ENCODE measurements at regions not wholly inside any gene's neighbourhood (a gene's known extent, or its start where the extent isn't known, plus 50 kb on each side); places are given as distances from the start of the nearest gene placed in this dataset.

DNA sequence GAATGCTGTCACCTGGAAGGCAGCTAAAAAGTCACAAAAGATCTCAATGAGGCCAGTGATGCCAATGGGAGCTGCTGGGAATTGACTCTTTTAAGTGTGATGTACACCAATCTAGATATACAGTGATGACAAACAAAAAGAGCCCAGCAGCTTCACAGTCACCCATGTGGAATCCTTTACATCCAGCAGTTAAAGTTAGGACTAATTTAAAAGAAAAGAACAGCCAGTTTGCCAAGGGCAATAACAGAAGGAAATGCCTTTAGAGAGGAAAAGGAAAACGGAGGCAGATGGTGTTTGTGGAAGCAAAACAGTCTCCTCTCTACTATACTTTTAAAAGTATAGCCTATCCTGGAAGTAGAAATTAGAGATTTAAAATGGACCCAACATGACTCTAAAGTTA, 873.5 kb downstream of the EPHA7 start:
- in situ Hi-C loops (cut with MboI) (no loop called here), intact Hi-C loops (cut with micrococcal nuclease; ENCODE audit: unreplicated experiment) (no loop called here)

DNA sequence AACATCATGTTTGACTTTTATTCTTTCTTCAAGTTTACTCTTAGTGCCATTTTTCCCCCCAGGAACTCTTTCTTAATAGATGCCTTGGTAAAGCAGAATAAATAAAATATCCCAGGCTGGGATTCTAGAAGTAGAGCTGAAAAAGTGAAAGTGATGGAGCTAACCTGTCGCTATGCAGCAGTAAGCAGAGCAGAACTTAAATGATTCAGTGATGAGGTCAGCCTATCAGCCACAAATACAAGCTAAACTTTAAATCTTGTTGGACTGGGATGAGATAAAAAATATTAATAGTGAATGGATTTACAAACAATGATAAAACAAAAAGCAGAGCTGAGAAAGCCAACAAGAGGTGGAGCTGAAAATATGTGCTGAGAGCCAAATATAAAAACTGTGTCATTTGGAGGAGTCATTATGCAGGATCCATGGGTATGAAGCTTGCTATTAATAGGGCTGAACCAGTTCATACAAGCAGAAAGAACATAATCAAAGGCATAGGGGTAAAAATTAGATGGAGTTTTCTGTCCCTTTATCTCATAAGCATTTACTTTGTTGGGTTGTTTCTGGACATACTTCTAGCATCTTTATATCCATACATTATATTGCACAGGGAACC, 877.8 kb downstream of the EPHA7 start:
- no peaks in the 10 kb centered on the region for H3K9me3 ChIP-seq (replicated peaks; ENCODE audit: control insufficient read depth, insufficient read depth, low read length)
- no peak for ATAC-seq
- CTCF ChIA-PET, result interaction anchor here (0.7 kb wide), 1 partner anchor 422 kb away, joined by 4 read pairs; no protein-coding TSS in a partner anchor
- H3K27me3 ChIP-seq (replicated peaks in 1 of 2; ENCODE audit: control insufficient read depth in 2 of 2, insufficient read depth in 2 of 2, low read length in 1 of 2), result no peaks in the 10 kb centered on the region
- POLR2A ChIA-PET, result no interaction called here
- 0% methylated on average over 1 of the region's 1 CpG for WGBS (ENCODE audit: insufficient coverage, insufficient replicate concordance, low lambda C conversion rate, missing lambda C conversion rate)
- no peak overlapping the region for H3K4me3 ChIP-seq
- no peak overlapping the region for H3K9ac ChIP-seq (ENCODE audit: control insufficient read depth, insufficient read depth, low read length)
- in situ Hi-C loops (cut with MboI), result no loop called here
- no peaks in the 10 kb centered on the region for H3K4me1 ChIP-seq (ENCODE audit: control insufficient read depth, insufficient read depth, low read length)
- no peaks in the 10 kb centered on the region for H3K36me3 ChIP-seq (ENCODE audit: control insufficient read depth in 2 of 2, insufficient read depth in 2 of 2, low read length in 1 of 2)
- no peaks in the 10 kb centered on the region for H4K20me1 ChIP-seq (ENCODE audit: control insufficient read depth, insufficient read depth)
- intact Hi-C loops (cut with micrococcal nuclease; ENCODE audit: unreplicated experiment), result no loop called here
- H3K27ac ChIP-seq (ENCODE audit: control insufficient read depth, insufficient read depth), result no peak overlapping the region
- RAD21 ChIA-PET (ENCODE audit: unreplicated experiment), result no interaction called here
- H3K4me2 ChIP-seq (ENCODE audit: control insufficient read depth, insufficient read depth), result no peak overlapping the region
- DNase-seq (ENCODE audit: low read depth, low spot score), result no peak
- TF ChIP-seq, protein P1, sequence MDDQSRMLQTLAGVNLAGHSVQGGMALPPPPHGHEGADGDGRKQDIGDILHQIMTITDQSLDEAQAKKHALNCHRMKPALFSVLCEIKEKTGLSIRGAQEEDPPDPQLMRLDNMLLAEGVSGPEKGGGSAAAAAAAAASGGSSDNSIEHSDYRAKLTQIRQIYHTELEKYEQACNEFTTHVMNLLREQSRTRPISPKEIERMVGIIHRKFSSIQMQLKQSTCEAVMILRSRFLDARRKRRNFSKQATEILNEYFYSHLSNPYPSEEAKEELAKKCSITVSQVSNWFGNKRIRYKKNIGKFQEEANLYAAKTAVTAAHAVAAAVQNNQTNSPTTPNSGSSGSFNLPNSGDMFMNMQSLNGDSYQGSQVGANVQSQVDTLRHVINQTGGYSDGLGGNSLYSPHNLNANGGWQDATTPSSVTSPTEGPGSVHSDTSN (IDR thresholded peaks at IDR 0.05; ENCODE audit: insufficient replicate concordance, low read depth, low read length), result no peak
- TF ChIP-seq TAF1 (IDR thresholded peaks at IDR 0.05; ENCODE audit: borderline replicate concordance, low read depth, low read length), result no peak
- BruUV-seq (replicated peaks), result no TSS peak
- no peak for FAIRE-seq
- SMC1A ChIA-PET (ENCODE audit: uncharacterized antibody, unreplicated experiment), result no interaction called here
- no peaks in the 10 kb centered on the region for H3K79me2 ChIP-seq (ENCODE audit: control insufficient read depth, insufficient read depth, low read length)
- no peak overlapping the region for H2AFZ ChIP-seq (ENCODE audit: control insufficient read depth, low read depth, low read length)

More for the DNA sequence above, 873.5 kb downstream of the EPHA7 start:
- no peak overlapping the region for H3K9ac ChIP-seq (ENCODE audit: control insufficient read depth, insufficient read depth, low read length)
- SMC1A ChIA-PET (ENCODE audit: uncharacterized antibody, unreplicated experiment), result interaction anchor here (0.7 kb wide), 1 partner anchor 1627 kb away, joined by 3 read pairs; no protein-coding TSS in a partner anchor
- H3K79me2 ChIP-seq (ENCODE audit: control insufficient read depth, insufficient read depth, low read length), result no peaks in the 10 kb centered on the region
- CTCF ChIA-PET, result no interaction called here
- H4K20me1 ChIP-seq (ENCODE audit: control insufficient read depth, insufficient read depth), result no peaks in the 10 kb centered on the region
- BruUV-seq (replicated peaks), result no TSS peak
- H2AFZ ChIP-seq (ENCODE audit: control insufficient read depth, low read depth, low read length), result no peak overlapping the region
- H3K9me3 ChIP-seq (replicated peaks; ENCODE audit: control insufficient read depth, insufficient read depth, low read length), result no peaks in the 10 kb centered on the region
- 0% methylated on average over 1 of the region's 1 CpG for WGBS (ENCODE audit: insufficient coverage, insufficient replicate concordance, low lambda C conversion rate, missing lambda C conversion rate)
- DNase-seq (ENCODE audit: low read depth, low spot score) (no peak), FAIRE-seq (no peak), ATAC-seq (no peak)
- no peak overlapping the region for H3K4me3 ChIP-seq
- RAD21 ChIA-PET (ENCODE audit: unreplicated experiment), result no interaction called here
- TF ChIP-seq, protein P2, sequence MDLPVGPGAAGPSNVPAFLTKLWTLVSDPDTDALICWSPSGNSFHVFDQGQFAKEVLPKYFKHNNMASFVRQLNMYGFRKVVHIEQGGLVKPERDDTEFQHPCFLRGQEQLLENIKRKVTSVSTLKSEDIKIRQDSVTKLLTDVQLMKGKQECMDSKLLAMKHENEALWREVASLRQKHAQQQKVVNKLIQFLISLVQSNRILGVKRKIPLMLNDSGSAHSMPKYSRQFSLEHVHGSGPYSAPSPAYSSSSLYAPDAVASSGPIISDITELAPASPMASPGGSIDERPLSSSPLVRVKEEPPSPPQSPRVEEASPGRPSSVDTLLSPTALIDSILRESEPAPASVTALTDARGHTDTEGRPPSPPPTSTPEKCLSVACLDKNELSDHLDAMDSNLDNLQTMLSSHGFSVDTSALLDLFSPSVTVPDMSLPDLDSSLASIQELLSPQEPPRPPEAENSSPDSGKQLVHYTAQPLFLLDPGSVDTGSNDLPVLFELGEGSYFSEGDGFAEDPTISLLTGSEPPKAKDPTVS (IDR thresholded peaks at IDR 0.05; ENCODE audit: low read depth, low read length), result no peak
- TF ChIP-seq NFYB (IDR thresholded peaks at IDR 0.05; ENCODE audit: insufficient read depth, low read depth, low read length) (no peak), SP1 (IDR thresholded peaks at IDR 0.05; ENCODE audit: low read depth, low read length) (no peak), NR2C1 (IDR thresholded peaks at IDR 0.05) (no peak), ASH2L (IDR thresholded peaks at IDR 0.05; ENCODE audit: borderline replicate concordance, low read depth) (no peak), MXI1 (IDR thresholded peaks at IDR 0.05; ENCODE audit: low read depth, low read length) (no peak), BHLHE40 (IDR thresholded peaks at IDR 0.05; ENCODE audit: borderline replicate concordance in 1 of 2, low read depth in 2 of 2, low read length in 1 of 2) (no peak), MEF2B (IDR thresholded peaks at IDR 0.05; ENCODE audit: partially characterized antibody, poor library complexity, severe bottlenecking) (no peak)
- no peaks in the 10 kb centered on the region for H3K36me3 ChIP-seq (ENCODE audit: control insufficient read depth in 2 of 2, insufficient read depth in 2 of 2, low read length in 1 of 2)
- H3K27me3 ChIP-seq (replicated peaks in 1 of 2; ENCODE audit: control insufficient read depth in 2 of 2, insufficient read depth in 2 of 2, low read length in 1 of 2), result no peaks in the 10 kb centered on the region
- H3K4me1 ChIP-seq (ENCODE audit: control insufficient read depth, insufficient read depth, low read length), result no peaks in the 10 kb centered on the region
- H3K4me2 ChIP-seq (ENCODE audit: control insufficient read depth, insufficient read depth), result no peak overlapping the region
- POLR2A ChIA-PET, result no interaction called here
- H3K27ac ChIP-seq (ENCODE audit: control insufficient read depth, insufficient read depth), result no peak overlapping the region

Data from GM12878 (cell line).